SK-N-SH treated with all-trans-retinoic acid at 6 μM for 48 hours (cell line): ENCODE measurements at regions not wholly inside any gene's neighbourhood (a gene's known extent, or its start where the extent isn't known, plus 50 kb on each side); places are given as distances from the start of the nearest gene placed in this dataset.

Experiments
- ATAC-seq: fragments of 200-7000 bp; cut with Tn5 transposase; 3 replicates; pipeline ENCODE4 v1.9.1; 2020; ENCODE audit warnings: mild to moderate bottlenecking, moderate library complexity
- ARNTL ChIP-seq: fragments of 450-650 bp; formaldehyde crosslinking; IDR thresholded peaks from 2 replicates; pipeline ENCODE4 v1.5.0; 2020; ENCODE audit warnings: low read depth, mild to moderate bottlenecking, moderate library complexity, borderline replicate concordance
- BACH2 ChIP-seq: fragments of 250-450 bp; sonication (Bioruptor Pico); IDR thresholded peaks from 2 replicates; pipeline ENCODE4 v1.9.0; 2021; ENCODE audit warnings: mild to moderate bottlenecking, borderline replicate concordance
- CREB5 ChIP-seq: fragments of 250-450 bp; sonication (Bioruptor Pico); IDR thresholded peaks from 2 replicates; pipeline ENCODE4 v1.5.1; 2020; ENCODE audit warnings: low read depth, mild to moderate bottlenecking, moderate library complexity
- CSDC2 ChIP-seq: fragments of 250-450 bp; sonication (Bioruptor Pico); IDR thresholded peaks from 2 replicates; pipeline ENCODE4 v1.5.0; 2020; ENCODE audit warnings: mild to moderate bottlenecking, moderate library complexity
- CSRNP3 ChIP-seq: fragments of 250-450 bp; sonication (Bioruptor Pico); IDR thresholded peaks from 2 replicates; pipeline ENCODE4 v1.5.1; 2021; ENCODE audit warnings: mild to moderate bottlenecking, moderate library complexity
- ESRRG ChIP-seq: fragments of 250-450 bp; sonication (Bioruptor Pico); IDR thresholded peaks from 2 replicates; pipeline ENCODE4 v1.6.1; 2021; ENCODE audit warnings: mild to moderate bottlenecking
- GLIS3 ChIP-seq: fragments of 250-450 bp; sonication (Bioruptor Pico); IDR thresholded peaks from 2 replicates; pipeline ENCODE4 v1.5.0; 2020; ENCODE audit warnings: mild to moderate bottlenecking, moderate library complexity
- ISL1 ChIP-seq: fragments of 250-450 bp; sonication (Bioruptor Pico); IDR thresholded peaks from 2 replicates; pipeline ENCODE4 v2.1.2; 2022; ENCODE audit warnings: mild to moderate bottlenecking, moderate library complexity
- OSR1 ChIP-seq: fragments of 250-450 bp; sonication (Bioruptor Pico); IDR thresholded peaks from 2 replicates; pipeline ENCODE4 v1.8.0; 2022; ENCODE audit warnings: moderate library complexity, mild to moderate bottlenecking, inconsistent platforms
- PATZ1 ChIP-seq: fragments of 250-450 bp; sonication (Bioruptor Pico); IDR thresholded peaks from 2 replicates; pipeline ENCODE4 v1.8.0; 2020; ENCODE audit warnings: mild to moderate bottlenecking, moderate library complexity, borderline replicate concordance
- POU6F1 ChIP-seq: fragments of 250-450 bp; sonication (Bioruptor Pico); IDR thresholded peaks from 2 replicates; pipeline ENCODE4 v1.8.0; 2021; ENCODE audit warnings: low read depth, mild to moderate bottlenecking, moderate library complexity, borderline replicate concordance
- PPARA ChIP-seq: fragments of 250-450 bp; sonication (Bioruptor Pico); IDR thresholded peaks from 2 replicates; pipeline ENCODE4 v1.5.0; 2020; ENCODE audit warnings: mild to moderate bottlenecking, borderline replicate concordance
- RARB ChIP-seq: fragments of 250-450 bp; sonication (Bioruptor Pico); IDR thresholded peaks from 2 replicates; pipeline ENCODE4 v1.8.0; 2021; ENCODE audit warnings: mild to moderate bottlenecking, moderate library complexity
- SNAI2 ChIP-seq: fragments of 250-450 bp; sonication (Bioruptor Pico); IDR thresholded peaks from 2 replicates; pipeline ENCODE4 v1.5.0; 2020; ENCODE audit warnings: mild to moderate bottlenecking, moderate library complexity
- TCF4 ChIP-seq: fragments of 250-450 bp; sonication (Bioruptor Pico); IDR thresholded peaks from 2 replicates; pipeline ENCODE4 v1.8.0; 2021; ENCODE audit warnings: mild to moderate bottlenecking, moderate library complexity, borderline replicate concordance
- TOX ChIP-seq: fragments of 250-450 bp; sonication (Bioruptor Pico); IDR thresholded peaks from 2 replicates; pipeline ENCODE4 v1.8.0; 2021; ENCODE audit warnings: mild to moderate bottlenecking, moderate library complexity, borderline replicate concordance
- TSHZ2 ChIP-seq: fragments of 250-450 bp; sonication (Bioruptor Pico); IDR thresholded peaks from 2 replicates; pipeline ENCODE4 v1.5.0; 2020; ENCODE audit warnings: mild to moderate bottlenecking, moderate library complexity
- ZC3H10 ChIP-seq: fragments of 250-450 bp; sonication (Bioruptor Pico); IDR thresholded peaks from 2 replicates; pipeline ENCODE4 v1.5.1; 2021; ENCODE audit warnings: mild to moderate bottlenecking, moderate library complexity
- ZFP3 ChIP-seq: fragments of 250-450 bp; sonication (Bioruptor Pico); IDR thresholded peaks from 2 replicates; pipeline ENCODE4 v1.5.0; 2020; ENCODE audit warnings: mild to moderate bottlenecking, moderate library complexity
- ZFP30 ChIP-seq: fragments of 450-650 bp; formaldehyde crosslinking; IDR thresholded peaks from 2 replicates; pipeline ENCODE4 v1.5.0; 2022; ENCODE audit warnings: mild to moderate bottlenecking, moderate library complexity
- ZNF565 ChIP-seq: fragments of 450-650 bp; formaldehyde crosslinking; conservative IDR thresholded peaks from 2 replicates; pipeline ENCODE4 v1.5.0; 2020; ENCODE audit warnings: low read depth, mild to moderate bottlenecking, moderate library complexity
- ZNF8 ChIP-seq: fragments of 450-650 bp; formaldehyde crosslinking; IDR thresholded peaks from 2 replicates; pipeline ENCODE4 v1.5.0; 2020; ENCODE audit warnings: mild to moderate bottlenecking, moderate library complexity

GRCh38 chr7:52851547-52851946 lies 183.9 kb upstream of the POM121L12 start:
- TF ChIP-seq TOX (CRISPR knock-in tag) (no peak), BACH2 (no peak), TSHZ2 (CRISPR knock-in tag) (no peak), ZFP30 (CRISPR knock-in tag) (no peak), RARB (CRISPR knock-in tag) (no peak), TCF4 (CRISPR knock-in tag) (no peak), ZC3H10 (CRISPR knock-in tag) (no peak), PATZ1 (no peak), PPARA (CRISPR knock-in tag) (no peak), CSRNP3 (no peak), ZFP3 (no peak), SNAI2 (CRISPR knock-in tag) (no peak), ZNF565 (CRISPR knock-in tag) (no peak), CREB5 (no peak), CSDC2 (CRISPR knock-in tag) (no peak), POU6F1 (CRISPR knock-in tag) (no peak), ZNF8 (CRISPR knock-in tag) (no peak), ARNTL (CRISPR knock-in tag) (no peak), ISL1 (CRISPR knock-in tag) (no peak)
- TF ChIP-seq, all 23 proteins: peak for 0
- no peak for ATAC-seq

GRCh38 chr7:52843436-52843835 lies 192.0 kb upstream of the POM121L12 start:
- TF ChIP-seq ARNTL (CRISPR knock-in tag), result no peak
- no peak for TF ChIP-seq BACH2
- TF ChIP-seq PPARA (CRISPR knock-in tag), result no peak
- TF ChIP-seq CSDC2 (CRISPR knock-in tag), result no peak
- TF ChIP-seq TSHZ2 (CRISPR knock-in tag), result no peak
- no peak for TF ChIP-seq ISL1 (CRISPR knock-in tag)
- TF ChIP-seq PATZ1, result no peak
- no peak for TF ChIP-seq ESRRG (CRISPR knock-in tag)
- TF ChIP-seq SNAI2 (CRISPR knock-in tag), result no peak
- no peak for TF ChIP-seq GLIS3 (CRISPR knock-in tag)
- no peak for TF ChIP-seq POU6F1 (CRISPR knock-in tag)
- TF ChIP-seq OSR1 (CRISPR knock-in tag), result no peak
- no peak for TF ChIP-seq ZFP3
- TF ChIP-seq TCF4 (CRISPR knock-in tag), result no peak
- TF ChIP-seq CREB5, result no peak

More at GRCh38 chr7:52843436-52843835, 192.0 kb upstream of the POM121L12 start:
- no peak for ATAC-seq
